COLO829 (cell line): ENCODE measurements at regions not wholly inside any gene's neighbourhood (a gene's known extent, or its start where the extent isn't known, plus 50 kb on each side); places are given as distances from the start of the nearest gene placed in this dataset.
"Not testable (repeated sequence)": the region's sequence is repeated elsewhere in the genome, so short reads cannot be mapped to it uniquely, and the experiment has no call there.

Experiments used
- DNase-seq: peaks from one replicate; pipeline ENCODE4 v3.0.0; 2012; ENCODE audit warnings: low spot score

DNA sequence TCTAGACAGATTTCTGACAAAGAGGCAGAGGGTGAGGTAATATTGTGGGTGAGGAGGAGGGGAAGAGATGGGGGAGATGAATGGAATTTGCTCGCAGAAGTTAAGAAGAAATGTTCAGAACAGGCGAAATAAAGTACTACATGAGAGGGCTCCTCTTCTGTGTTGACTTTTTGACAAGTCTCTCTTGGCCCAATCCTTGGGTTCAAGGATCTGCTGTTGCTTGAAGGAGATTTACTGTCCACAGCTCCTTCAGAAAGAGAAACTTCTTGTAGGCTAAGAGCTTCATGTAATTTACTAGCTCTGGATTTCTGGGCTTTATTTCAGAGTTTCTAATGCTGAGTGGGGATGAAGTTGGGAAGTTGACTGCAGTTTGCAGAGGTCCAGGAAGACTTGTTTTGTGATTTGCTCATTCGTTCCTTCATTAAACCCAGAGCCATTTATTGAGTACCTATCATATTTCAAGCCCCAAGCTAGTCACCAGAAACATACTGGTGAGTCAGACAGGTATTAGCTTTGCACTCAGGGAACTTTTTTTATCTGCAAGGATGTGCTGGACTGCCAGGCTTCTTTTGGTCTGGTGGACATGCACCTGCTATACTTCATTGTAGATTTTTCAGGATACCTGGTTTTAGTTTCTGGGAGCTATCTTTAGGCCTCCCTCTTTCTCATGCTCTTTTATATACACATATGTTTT is 402.9 kb upstream of the CLINT1 start:
- no peak for DNase-seq

DNA sequence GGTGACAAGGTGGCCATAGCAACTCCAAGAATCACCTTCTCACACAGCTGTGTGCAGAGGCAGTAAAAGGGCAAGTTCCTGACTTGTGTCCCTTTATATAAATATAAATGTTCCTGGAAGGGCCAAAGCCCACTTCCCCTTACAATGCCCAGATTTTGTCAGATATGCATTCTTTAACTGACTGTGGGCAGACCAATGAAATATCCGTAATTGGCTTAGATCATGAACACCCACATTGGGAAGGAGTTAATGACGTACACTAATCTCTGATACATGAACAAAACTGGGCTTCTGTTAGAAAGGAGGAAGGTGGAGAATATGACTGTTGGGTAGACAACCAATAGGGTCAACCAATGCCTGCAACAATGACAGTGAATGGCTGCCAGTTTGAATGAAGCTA is 397.2 kb upstream of the CLINT1 start:
- no peak for DNase-seq

DNA sequence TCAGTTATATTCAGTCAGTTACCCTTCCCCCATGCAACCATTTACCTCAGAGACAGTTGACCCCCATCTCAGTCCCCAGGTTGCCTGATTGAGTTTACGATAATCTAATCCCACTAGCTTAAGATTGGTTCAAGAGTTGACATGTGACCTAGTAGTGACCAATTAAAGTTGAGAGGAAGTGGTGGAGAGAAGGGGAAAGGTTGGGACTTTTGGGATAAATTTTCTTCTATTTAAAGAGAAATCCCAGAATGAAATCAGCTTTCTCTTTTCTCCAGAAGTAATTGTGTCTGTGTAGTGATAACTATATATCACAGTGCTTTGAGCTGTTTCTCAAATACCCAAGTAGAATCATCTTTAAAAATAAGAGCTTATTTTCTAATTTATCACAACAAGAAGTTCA is 396.7 kb upstream of the CLINT1 start:
- no peak for DNase-seq

DNA sequence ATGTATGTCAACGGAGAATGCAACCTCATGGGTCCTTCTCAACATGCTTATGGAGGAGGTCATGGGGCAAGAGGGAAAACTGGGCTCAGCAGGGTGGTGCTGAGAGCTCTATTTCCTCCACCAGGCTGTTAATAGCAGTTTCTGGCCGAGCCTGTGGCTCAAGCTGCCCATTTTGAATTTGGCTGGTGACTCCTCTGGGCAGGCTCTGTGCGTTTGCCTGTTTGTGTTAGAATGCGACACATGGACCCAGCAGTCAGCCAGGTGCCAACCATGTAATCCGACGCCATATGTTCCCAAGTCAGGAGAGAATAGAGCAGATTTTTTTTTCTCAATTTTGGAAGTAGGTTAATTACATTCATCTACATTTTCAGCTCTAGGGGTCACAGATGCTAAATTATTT is 387.7 kb upstream of the CLINT1 start:
- no peak for DNase-seq

DNA sequence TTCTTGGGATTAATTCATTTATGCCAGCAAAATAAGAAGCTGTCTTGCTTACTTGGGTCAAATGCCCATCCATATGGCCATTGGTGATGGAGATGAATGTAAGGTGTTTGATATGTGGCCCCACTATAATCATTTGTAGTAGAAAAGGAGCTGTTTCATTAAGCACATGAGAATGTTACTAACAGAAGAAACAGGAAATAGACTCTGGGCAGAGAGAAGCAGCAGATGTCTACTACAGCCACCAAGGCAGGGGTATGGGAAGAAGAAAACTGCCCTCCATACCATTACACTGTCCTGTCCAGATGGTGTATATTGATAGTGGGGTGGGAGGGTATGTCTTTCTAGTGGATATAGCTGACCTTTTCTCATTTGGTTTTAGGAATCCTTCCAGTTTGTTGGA is 386.6 kb upstream of the CLINT1 start:
- no peak for DNase-seq

DNA sequence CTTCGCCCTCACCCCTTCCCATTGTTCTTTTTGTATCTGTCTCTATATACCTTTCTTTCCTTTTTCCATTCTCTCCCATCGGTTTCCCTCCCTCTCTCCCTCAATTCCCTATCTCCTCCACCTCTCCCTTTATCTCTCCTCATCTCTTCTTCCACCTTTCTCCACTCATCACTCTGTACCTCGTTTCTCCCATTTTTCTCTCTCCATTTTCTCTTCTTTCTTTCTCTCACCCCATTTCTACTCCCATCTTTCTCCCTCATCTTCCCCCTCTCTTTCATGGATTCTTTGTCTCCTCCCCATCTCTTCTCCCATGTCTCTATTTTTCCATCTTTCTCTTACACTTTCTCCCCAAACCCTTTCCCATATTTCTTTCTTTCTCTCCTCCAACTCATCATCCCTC is 385.9 kb upstream of the CLINT1 start:
- DNase-seq = no peak

DNA sequence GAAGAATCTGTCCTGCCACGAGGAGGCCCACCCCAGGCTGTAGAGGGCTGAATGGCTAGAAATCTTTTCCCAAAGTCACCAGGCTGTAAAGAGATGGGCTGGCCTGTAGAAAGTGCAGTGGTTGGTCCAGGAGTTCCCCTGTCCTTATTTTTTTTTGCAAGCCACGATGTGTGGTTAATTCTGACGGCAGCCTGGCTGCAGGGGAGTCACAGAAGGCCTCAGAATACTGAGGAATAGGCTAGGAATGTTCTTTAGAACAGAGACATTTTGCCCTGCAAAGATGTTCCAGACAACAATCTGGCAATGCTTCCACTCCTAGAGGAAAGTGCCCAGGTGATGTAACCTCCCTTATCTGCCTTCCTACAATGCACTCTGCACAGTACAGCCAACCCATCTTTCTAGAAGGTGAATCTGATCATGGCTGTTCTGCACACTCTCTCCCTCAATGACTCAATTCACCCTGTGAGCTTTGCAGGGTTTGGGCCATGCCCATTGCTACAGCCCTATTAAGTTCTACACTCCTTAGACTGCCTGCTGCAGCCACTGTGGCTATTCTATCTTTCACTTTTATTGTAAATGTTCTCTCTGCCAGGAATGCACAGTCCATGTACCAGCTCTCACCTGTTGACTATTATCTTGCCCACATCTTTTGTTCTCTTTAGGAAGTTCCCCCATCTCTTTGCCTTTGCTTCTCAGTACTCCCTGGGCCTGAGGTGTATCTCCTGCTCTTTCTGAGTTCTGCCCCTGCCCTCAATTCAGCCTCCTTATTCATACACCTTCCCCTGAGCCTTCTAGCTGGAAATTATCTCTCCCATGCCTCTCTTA is 377.8 kb upstream of the CLINT1 start:
- no peak for DNase-seq

DNA sequence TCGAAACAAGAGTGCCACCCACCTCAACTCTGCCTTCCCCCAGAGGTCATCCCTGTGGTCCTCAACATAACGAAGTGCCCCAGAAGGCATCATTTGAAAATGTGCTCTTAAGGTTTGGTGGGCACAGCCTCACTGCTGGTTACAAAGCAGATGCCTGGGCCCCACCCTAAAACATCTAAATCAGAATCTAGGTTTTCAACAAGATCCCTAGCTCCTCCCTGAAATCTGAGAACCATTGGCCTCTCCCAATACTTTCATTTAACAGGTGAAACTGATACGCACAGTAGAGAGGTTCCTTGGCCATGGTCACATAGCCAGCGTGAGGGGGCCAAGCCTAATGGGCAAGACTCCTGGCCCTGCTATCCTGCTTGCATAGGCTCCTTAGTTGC is 376.2 kb upstream of the CLINT1 start:
- no peak for DNase-seq

DNA sequence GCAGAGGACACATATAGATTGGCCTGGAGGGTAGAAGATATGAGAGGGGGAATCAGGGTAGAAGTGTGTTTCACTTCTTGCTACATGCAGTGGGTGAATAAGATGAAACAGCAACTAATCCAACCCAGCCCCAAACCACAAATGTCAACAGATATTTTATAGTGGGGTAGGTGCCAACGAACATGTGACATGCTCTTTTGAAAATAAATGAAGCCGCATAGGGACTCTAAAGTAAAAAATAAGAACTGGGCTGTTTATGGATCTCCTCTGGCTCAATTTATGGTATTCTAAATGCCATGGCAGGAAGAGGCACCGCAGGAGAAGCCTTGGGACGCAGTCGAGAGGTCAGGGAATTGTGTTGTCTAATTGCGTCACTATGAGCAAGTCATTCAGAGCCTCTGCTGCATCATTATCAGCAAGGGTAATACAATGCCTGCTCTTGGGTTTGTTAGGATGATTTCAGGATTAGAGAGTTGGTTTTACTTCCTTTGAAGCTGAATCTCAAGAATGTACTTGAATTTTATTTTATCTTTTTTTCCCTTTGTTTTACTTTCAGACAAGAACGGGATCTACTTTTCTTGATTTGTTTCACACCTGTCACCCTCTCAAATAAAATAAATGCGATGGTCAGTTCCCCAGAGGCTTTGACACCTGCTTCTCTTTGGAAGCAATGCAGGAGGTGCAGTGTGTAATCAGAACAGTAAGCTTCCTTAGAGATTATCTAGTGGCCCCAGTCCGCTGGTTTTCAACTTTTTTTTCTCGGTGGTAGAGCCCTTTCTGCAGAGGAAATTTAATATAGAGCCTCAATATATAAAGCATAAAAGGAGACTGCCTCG is 375.6 kb upstream of the CLINT1 start:
- DNase-seq = peak; percentile 12

DNA sequence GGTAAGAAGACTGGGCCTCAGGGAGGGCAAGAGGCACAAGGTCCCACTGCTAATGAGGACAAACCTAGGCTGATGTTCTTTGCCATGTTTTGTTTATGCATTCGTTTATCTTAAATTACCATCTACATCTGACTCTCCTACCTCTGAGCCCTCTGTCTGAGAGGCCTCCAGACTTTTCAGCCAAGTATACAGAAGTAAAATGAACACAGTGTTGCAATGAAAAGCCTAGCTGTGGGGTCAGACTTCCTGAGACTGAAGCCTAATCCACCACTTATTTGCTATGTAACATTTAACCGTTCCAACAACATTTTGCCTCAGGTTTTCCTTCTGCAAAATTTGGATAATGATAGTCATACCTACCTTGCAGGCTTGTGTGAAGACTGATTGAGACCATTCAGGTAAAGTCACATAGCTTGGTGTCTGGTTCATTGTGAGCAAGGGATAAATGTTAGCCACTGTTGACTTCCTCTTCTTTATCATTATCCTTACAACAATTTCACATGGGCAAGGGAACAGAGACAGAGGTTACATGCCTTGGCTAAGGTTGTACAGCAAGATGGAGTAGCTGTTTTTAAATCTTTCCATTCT is 374.9 kb upstream of the CLINT1 start:
- DNase-seq = no peak

DNA sequence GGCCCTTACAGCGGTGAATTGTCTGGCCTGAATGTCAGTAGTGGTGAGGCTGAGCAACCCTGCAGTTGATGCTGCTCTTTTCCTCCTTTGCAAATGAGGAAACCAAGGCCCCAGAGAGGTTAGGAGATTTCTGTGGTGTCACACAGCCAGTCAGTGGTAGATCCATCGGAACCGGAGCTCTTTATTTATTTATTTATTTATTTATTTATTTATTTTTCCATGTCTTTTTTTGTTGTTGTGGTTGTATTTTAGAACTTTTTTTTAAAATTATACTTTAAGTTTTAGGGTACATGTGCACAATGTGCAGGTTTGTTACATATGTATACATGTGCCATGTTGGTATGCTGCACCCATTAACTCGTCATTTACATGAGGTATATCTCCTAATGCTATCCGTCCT is 368.4 kb upstream of the CLINT1 start:
- not testable (repeated sequence) for DNase-seq

DNA sequence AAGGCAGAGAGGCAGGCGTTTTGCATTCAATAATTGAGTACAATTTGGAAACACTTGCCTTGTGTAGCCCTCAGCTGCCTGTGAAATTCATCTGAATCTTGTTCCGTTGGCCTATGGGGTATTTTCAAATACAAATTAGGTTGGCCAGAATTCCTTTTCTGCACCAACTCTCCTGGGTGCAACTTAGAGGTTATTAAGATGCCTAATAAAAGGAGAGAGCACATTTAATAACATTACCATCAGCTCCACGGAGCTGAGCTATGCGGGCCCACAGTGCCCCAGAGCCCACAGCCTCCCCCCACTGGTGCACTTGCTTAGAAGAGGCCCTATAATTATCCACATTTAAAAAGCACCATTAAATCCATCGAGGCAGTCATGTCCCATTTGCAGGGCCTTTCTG is 367.6 kb upstream of the CLINT1 start:
- no peak for DNase-seq

DNA sequence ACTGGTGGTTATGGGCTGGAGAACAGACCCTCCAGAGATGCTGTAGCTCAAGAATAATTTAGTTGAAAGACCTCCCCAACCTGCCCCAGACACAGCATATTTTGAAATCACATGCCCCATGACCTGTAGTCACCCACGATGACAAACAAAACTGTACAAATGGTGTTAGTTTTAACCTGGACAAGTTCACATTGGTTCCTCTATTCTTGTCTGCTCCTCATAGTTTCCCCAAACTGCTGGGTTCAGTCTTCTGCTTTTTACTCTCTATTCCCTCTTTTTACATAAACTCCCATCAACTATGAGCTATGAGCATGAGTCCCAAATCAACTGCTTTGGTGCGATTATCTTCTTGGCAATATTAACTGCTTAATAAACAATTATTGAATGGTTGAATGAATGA is 365.3 kb upstream of the CLINT1 start:
- DNase-seq = no peak

DNA sequence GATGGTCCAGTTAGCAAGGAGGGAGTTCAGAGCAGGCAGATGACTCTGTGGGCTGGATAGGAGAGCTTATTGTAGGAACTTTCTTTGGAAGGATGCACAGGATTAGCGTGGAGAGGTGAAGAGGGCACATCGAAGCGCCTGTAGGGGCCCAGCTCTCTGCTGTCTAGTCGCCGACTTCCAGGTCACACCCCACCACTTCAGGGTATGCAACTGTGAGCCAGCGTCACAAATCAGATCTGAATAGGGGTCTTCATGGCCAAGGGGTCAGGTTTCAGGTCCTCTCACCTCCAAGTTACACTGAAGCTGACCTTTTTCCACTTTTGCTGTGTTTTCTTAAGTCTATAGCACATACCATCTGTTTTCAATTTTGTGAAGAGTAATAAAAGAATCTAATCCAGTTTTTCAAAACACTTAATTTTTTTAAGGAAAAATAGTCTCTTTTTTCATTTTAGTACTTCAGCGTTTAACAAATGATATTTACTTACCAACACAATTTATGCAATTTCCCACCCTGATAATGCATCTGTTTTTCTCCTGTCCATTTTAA is 364.2 kb upstream of the CLINT1 start:
- DNase-seq = no peak

DNA sequence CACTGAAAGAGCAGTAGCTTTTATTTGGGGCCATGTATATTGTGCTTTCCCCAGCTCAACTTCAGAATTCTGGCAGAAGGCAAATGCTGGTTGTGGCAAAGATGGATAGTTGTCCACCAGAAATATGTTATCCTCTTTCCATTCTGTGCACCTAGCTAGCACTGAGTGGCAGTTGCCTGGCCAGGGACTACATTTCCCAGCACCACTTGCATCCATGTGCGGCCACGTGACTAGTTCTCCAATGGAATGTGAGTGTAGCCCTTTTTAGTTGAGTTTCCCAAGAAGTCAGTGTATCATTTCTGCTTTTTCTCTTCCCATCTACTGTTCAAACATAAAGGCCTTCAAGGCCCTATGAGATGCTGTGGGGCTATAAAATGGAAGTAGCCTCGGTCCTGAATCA is 354.0 kb upstream of the CLINT1 start:
- DNase-seq = peak; percentile 3

DNA sequence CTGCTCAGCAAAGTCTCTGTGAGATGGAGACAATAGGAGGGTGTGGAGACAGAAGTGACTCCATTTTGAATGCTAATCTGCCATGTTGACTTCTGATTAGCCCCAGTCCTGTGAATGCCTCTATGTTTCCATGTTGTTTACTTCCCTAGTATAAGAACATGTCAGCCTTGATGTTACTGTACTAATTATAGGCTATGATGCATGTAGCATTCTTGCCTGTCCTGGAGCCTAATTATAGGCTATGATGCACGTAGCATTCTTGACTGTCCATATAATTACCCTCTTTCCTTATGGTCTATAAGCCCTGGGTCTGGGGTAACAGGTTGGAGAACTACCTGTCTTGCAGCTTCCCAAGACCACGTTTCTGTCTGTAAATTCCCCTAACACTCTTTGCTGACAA is 353.3 kb upstream of the CLINT1 start:
- no peak for DNase-seq

DNA sequence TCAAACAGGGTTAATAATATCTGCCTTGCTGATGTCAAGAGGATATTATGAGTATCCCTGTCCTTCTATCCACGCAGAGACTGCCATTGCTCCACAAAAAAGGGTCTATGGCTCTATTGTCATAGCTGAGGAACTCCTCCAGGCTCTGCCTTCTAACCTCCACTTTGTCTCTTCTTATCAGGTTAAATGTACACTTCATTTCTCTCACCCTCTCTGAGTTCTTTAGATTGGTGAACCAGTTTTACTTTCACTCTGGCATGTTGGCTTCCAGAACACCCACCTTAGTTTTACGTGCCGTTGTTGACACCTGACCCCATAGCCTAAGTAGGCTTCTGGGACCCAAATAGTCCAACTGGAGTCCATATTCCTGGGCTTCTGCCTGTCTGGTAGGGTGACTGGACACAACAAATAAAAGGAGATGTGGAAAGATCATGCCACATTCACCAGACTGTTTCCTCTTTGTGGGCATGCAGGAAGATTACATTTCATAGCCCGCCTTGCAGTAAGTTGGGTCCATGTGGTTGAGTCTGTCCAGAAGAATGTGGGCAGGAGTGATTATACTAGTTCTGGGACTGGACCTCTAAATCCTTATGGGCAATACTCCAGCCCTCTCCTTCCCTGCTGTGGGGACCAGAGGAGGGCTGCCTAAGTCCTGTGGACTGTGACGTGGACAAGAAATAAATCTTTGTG is 350.4 kb upstream of the CLINT1 start:
- no peak for DNase-seq

DNA sequence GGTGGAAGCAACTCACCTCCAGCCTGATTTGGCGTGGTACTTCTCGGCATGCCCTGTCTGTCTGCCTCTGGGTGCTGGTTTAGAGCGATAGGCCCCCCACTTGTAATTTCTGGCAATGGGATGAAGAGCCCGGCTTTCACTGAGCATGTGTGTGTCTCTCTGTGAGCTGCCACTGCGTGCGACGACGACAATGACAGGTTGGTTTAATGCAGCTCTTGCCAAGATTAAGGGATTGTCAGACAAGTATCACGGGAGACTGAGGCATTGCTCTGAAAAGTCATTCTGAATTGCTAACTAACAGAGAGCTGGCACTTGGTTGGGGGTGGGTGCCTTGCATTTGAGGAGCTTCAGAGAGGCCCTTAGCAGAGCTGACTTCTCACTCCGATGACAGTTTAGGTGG is 348.8 kb upstream of the CLINT1 start:
- DNase-seq = no peak

DNA sequence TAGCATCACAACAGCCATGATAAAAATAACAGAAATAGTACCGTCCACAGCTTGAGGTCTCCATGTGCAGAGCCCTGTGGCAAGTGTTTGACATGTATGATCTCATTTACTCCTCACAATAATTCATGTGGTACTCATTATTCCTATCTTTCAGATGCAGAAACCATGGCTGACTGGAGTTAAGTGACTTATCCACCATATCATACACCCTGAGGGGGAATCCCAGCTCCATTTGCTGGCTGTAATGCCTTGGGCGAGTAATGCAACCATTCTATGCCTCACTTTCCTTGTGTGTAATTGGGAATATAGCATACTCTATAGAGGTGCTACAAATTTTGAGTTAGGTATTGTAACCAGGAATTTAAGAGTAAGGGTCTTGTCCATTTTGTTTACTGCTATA is 347.0 kb upstream of the CLINT1 start:
- DNase-seq = no peak

DNA sequence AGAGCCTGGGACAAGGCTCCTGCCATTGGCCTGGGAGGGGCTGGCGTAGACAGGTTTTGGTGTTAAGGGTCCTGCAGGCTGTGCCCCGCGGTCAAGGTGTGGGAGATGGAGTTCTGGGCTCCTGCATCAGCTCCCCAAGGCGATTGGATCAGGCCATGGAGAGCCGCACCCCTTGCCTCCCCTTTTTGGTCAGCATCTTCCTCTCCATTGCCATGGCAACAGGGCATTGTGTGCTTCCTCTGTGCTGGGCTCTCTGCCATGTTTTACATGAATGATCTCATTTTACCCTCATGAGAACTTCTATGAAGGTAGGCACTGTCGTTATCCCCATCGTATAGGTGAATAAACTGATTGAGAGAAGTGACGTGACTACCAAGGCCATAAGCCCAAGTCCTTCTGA is 344.3 kb upstream of the CLINT1 start:
- no peak for DNase-seq

DNA sequence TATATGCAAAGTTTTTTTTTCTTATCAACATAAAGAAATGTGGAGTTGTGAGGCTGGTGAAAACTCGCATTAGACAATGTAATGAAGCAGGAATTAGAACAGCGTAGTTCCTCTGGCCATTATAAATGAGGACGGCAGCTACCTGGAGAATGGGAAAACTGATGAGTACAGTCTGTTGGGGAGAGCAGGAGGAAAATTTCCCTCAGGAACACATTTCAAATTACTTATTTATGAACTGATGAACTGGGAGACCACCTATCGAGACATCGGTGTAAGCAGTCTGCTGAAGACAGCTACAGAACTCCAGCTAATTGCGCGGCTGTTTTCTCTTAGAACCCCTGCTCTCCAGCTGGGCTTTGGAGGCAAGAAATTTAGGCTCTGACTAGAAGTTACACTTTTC is 343.9 kb upstream of the CLINT1 start:
- DNase-seq = no peak

DNA sequence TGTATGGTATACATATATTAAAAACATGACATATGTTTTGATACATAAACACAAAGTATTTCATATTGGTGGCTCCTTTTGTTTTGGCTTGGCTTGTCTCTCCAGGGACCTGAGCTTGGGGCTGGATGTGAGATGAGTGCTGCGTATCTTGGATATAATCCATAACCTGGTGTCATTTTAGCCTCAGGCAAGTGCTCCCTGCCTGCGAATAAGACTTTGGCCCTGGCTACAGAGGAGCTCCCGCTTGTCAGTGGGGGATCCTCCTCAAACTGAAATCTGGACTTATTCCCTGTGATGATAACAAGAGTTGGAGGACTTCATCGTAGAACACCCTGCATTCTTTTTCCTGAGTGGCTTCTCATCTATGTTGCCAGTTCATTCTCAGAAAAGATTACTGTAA is 341.7 kb upstream of the CLINT1 start:
- no peak for DNase-seq
